GM12878 (cell line): ENCODE measurements at regions not wholly inside any gene's neighbourhood (a gene's known extent, or its start where the extent isn't known, plus 50 kb on each side); places are given as distances from the start of the nearest gene placed in this dataset.
"Not testable (repeated sequence)": the region's sequence is repeated elsewhere in the genome, so short reads cannot be mapped to it uniquely, and the experiment has no call there.

Source experiments
- ATAC-seq: fragments of 200-7000 bp; cut with Tn5 transposase; 3 replicates; pipeline ENCODE4 v1.9.1; 2020; ENCODE audit warnings: mild to moderate bottlenecking, moderate library complexity
- BruUV-seq: library from RNA; stranded (reverse); fragments of 400-500 nt; replicated peaks from 2 replicates; lab custom pipeline; 2021; lab: Mats Ljungman, UMichigan
- CTCF ChIA-PET: fragments of 300-600 bp; sonication (Branson Sonifier 250); formaldehyde crosslinking; extraction: SDS; loops from one replicate; lab custom pipeline; 2021; ENCODE audit warnings: inconsistent platforms; lab: Yijun Ruan, JAX
- POLR2A ChIA-PET: fragments of 350-600 bp; formaldehyde crosslinking; extraction: SDS; loops from one replicate; lab custom pipeline; 2021; ENCODE audit warnings: inconsistent platforms; lab: Charles Lee
- RAD21 ChIA-PET: fragments of 300-600 bp; sonication (Branson Sonifier 250); formaldehyde crosslinking; loops from one replicate; lab custom pipeline; 2023; ENCODE audit warnings: antibody characterized with exemption; ENCODE audit not compliant: unreplicated experiment; lab: Charles Lee
- SMC1A ChIA-PET: fragments of 300-600 bp; sonication (Branson Sonifier 250); formaldehyde crosslinking; loops from one replicate; lab custom pipeline; 2023; ENCODE audit not compliant: unreplicated experiment, uncharacterized antibody; lab: Charles Lee
- DNase-seq: peaks from one replicate; pipeline ENCODE4 v3.0.0-alpha.2; 2011; ENCODE audit warnings: low read depth, low spot score
- FAIRE-seq: peaks from 3 replicates; lab custom pipeline; 2011; peaks lifted over from hg19 to GRCh38; lab: Jason Lieb, UNC
- H2AFZ ChIP-seq: 2 replicates; pipeline ENCODE4 v1.6.0; 2011; ENCODE audit warnings: low read depth, low read length, control low read depth; ENCODE audit not compliant: control insufficient read depth
- H3K27ac ChIP-seq: 2 replicates; pipeline ENCODE4 v1.5.1; 2011; ENCODE audit warnings: control low read depth; ENCODE audit not compliant: control insufficient read depth, insufficient read depth
- H3K27me3 ChIP-seq, 2 experiments: replicated peaks in 1 of 2; 2 replicates each; pipeline versions ENCODE4 v1.6.0 to v1.6.1; 2011; ENCODE audit warnings: low read length in 1 of 2; ENCODE audit not compliant: control insufficient read depth in 2 of 2, insufficient read depth in 2 of 2
- H3K36me3 ChIP-seq, 2 experiments: 2 replicates each; pipeline ENCODE4 v1.5.1; 2011; ENCODE audit warnings: low read length in 1 of 2; ENCODE audit not compliant: control insufficient read depth in 2 of 2, insufficient read depth in 2 of 2
- H3K4me1 ChIP-seq: 2 replicates; pipeline ENCODE4 v1.6.1; 2011; ENCODE audit warnings: mild to moderate bottlenecking, low read length, moderate library complexity, mixed read lengths; ENCODE audit not compliant: control insufficient read depth, insufficient read depth
- H3K4me2 ChIP-seq: 2 replicates; pipeline ENCODE4 v1.6.0; 2011; ENCODE audit warnings: control low read depth; ENCODE audit not compliant: control insufficient read depth, insufficient read depth
- H3K4me3 ChIP-seq: fragments of 200-600 bp; sonication (generic); 2 replicates; pipeline ENCODE4 v1.5.1; 2016
- H3K79me2 ChIP-seq: 2 replicates; pipeline ENCODE4 v1.6.0; 2011; ENCODE audit warnings: low read length; ENCODE audit not compliant: control insufficient read depth, insufficient read depth
- H3K9ac ChIP-seq: 2 replicates; pipeline ENCODE4 v1.8.0; 2011; ENCODE audit warnings: low read length, control low read depth, mixed read lengths; ENCODE audit not compliant: control insufficient read depth, insufficient read depth
- H3K9me3 ChIP-seq: replicated peaks from 3 replicates; pipeline ENCODE4 v1.5.1; 2011; ENCODE audit warnings: mild to moderate bottlenecking, low read length; ENCODE audit not compliant: control insufficient read depth, insufficient read depth
- H4K20me1 ChIP-seq: 2 replicates; pipeline ENCODE4 v1.6.0; 2011; ENCODE audit not compliant: control insufficient read depth, insufficient read depth
- BMI1 ChIP-seq: fragments of 450-650 bp; IDR thresholded peaks from 2 replicates; pipeline ENCODE4 v1.6.1; 2016; ENCODE audit warnings: mild to moderate bottlenecking, moderate library complexity, borderline replicate concordance
- MTA3 ChIP-seq: IDR thresholded peaks from 2 replicates; pipeline ENCODE4 v1.6.1; 2012; ENCODE audit warnings: low read length, inconsistent platforms, borderline replicate concordance
- ZBTB33 ChIP-seq: fragments of 450-650 bp; IDR thresholded peaks from 2 replicates; pipeline ENCODE4 v1.6.1; 2017; ENCODE audit warnings: mild to moderate bottlenecking
- WGBS: methylation state at CpG from one replicate; pipeline ENCODE4 v1.1.6; 2016; ENCODE audit warnings: low lambda C conversion rate; ENCODE audit not compliant: insufficient replicate concordance, insufficient coverage; ENCODE audit errors: missing lambda C conversion rate; 5-methylcytosine and 5-hydroxymethylcytosine counted together
- in situ Hi-C: fragments of 300-500 bp; cut with MboI; formaldehyde crosslinking; loops from 9 replicates; pipeline ENCODE4 v1.14.3; 2018; ENCODE audit warnings: mixed read lengths
- intact Hi-C: fragments of 100-400 bp; cut with micrococcal nuclease; formaldehyde crosslinking; loops from one replicate; pipeline ENCODE4 v1.14.2; 2022; ENCODE audit not compliant: unreplicated experiment
- TF ChIP-seq, protein P1 (sequence below): fragments of 450-650 bp; IDR thresholded peaks from 2 replicates; pipeline ENCODE4 v1.6.1; 2016; ENCODE audit warnings: mild to moderate bottlenecking

- SMC1A ChIA-PET, result interaction anchor here (0.7 to 1.3 kb wide), 3 partner anchors 15 to 22 kb away, joined by 3 to 4 read pairs (median 3); no protein-coding TSS in a partner anchor
- Histone ChIP-seq H3K4me3 (no peak overlapping the region), H3K4me1 (no peaks in the 10 kb centered on the region), H3K9ac (no peak overlapping the region), H4K20me1 (no peaks in the 10 kb centered on the region), H3K4me2 (no peak overlapping the region), H3K79me2 (no peaks in the 10 kb centered on the region), H3K27me3 (no peaks in the 10 kb centered on the region), H3K27ac (no peak overlapping the region), H3K9me3 (no peaks in the 10 kb centered on the region), H3K36me3 (no peaks in the 10 kb centered on the region), H2AFZ (no peak overlapping the region)
- FAIRE-seq (no peak), ATAC-seq (no peak), DNase-seq (no peak)
- no TSS peak for BruUV-seq
- RAD21 ChIA-PET, result no interaction called here
- WGBS, result 0% methylated on average over 1 of the region's 1 CpG
- intact Hi-C loops, result no loop called here
- TF ChIP-seq, protein P1, sequence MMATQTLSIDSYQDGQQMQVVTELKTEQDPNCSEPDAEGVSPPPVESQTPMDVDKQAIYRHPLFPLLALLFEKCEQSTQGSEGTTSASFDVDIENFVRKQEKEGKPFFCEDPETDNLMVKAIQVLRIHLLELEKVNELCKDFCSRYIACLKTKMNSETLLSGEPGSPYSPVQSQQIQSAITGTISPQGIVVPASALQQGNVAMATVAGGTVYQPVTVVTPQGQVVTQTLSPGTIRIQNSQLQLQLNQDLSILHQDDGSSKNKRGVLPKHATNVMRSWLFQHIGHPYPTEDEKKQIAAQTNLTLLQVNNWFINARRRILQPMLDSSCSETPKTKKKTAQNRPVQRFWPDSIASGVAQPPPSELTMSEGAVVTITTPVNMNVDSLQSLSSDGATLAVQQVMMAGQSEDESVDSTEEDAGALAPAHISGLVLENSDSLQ, result no peak
- TF ChIP-seq ZBTB33 (no peak), MTA3 (no peak), BMI1 (no peak)
- CTCF ChIA-PET, result no interaction called here
- POLR2A ChIA-PET, result no interaction called here
- in situ Hi-C loops, result no loop called here
These were observed 270.5 kb upstream of the PLPP4 start for GRCh38 chr10:120186506-120186905.

- ATAC-seq, FAIRE-seq, BruUV-seq, POLR2A ChIA-PET, H3K9ac ChIP-seq, DNase-seq, H3K4me3 ChIP-seq, intact Hi-C loops, H3K36me3 ChIP-seq, in situ Hi-C loops, H3K27me3 ChIP-seq, H3K9me3 ChIP-seq, H4K20me1 ChIP-seq, H3K4me1 ChIP-seq, H3K4me2 ChIP-seq, H3K79me2 ChIP-seq, H2AFZ ChIP-seq, H3K27ac ChIP-seq, RAD21 ChIA-PET: not testable (repeated sequence)
- CTCF ChIA-PET, result interaction anchor here (0.7 to 1.0 kb wide), 2 partner anchors 17 to 35 kb away, joined by 3 read pairs; no protein-coding TSS in a partner anchor
- WGBS, result 56% methylated on average over 1 of the region's 1 CpG
- SMC1A ChIA-PET, result interaction anchor here (1.1 to 1.3 kb wide), 3 partner anchors 22 to 130 kb away, joined by 3 to 4 read pairs (median 3); no protein-coding TSS in a partner anchor
These were observed 269.9 kb upstream of the PLPP4 start for GRCh38 chr10:120187168-120187567.
